ENCODE measurements at regions not wholly inside any gene's neighbourhood (a gene's known extent, or its start where the extent isn't known, plus 50 kb on each side); places are given as distances from the start of the nearest gene placed in this dataset.

GRCh38 chr13:33583398-33583797 lies 234.6 kb upstream of the RFC3 start:
- ChIA-PET CTCF (no interaction called here), POLR2A (no interaction called here)
- intact Hi-C loops (cut with micrococcal nuclease; ENCODE audit: unreplicated experiment) (no loop called here), in situ Hi-C loops (cut with HindIII; ENCODE audit: low pct_unique_long_range_greater_than_20kb, low sequenced_read_pairs) (no loop called here)
- no TSS peak for BruUV-seq (replicated peaks)
- Histone ChIP-seq H3K9me3 (ENCODE audit: control insufficient read depth, insufficient read depth, low read depth, low read length) (no peaks in the 10 kb centered on the region), H3K27ac (ENCODE audit: low read length) (no peak overlapping the region), H3K36me3 (ENCODE audit: control insufficient read depth, insufficient read depth, low read length) (no peaks in the 10 kb centered on the region), H3K4me3 (ENCODE audit: low read depth in 2 of 2, low read length in 2 of 2) (no peak overlapping the region), H3K4me1 (ENCODE audit: control insufficient read depth, insufficient read depth, low read length) (no peaks in the 10 kb centered on the region), H3K27me3 (ENCODE audit: control insufficient read depth, insufficient read depth, low read length) (no peaks in the 10 kb centered on the region)
- ATAC-seq (no peak), DNase-seq (ENCODE audit: low read depth, low spot score) (no peak)
- no peak for TF ChIP-seq TCF7L2 (IDR thresholded peaks at IDR 0.05; ENCODE audit: low read depth, low read length)
- no peak for TF ChIP-seq SIN3A (IDR thresholded peaks at IDR 0.05; ENCODE audit: borderline replicate concordance, insufficient read depth, low read depth, low read length)
- TF ChIP-seq REST (IDR thresholded peaks at IDR 0.05; ENCODE audit: insufficient read depth in 1 of 2, low read depth in 2 of 2, low read length in 1 of 2) = no peak
- no peak for TF ChIP-seq CTCF (IDR thresholded peaks at IDR 0.05)
- TF ChIP-seq POLR2AphosphoS5 (IDR thresholded peaks at IDR 0.05; ENCODE audit: low read depth, low read length) = no peak

- H3K27me3 ChIP-seq (ENCODE audit: control insufficient read depth, insufficient read depth, low read length) = no peaks in the 10 kb centered on the region
- intact Hi-C loops (cut with micrococcal nuclease; ENCODE audit: unreplicated experiment) (no loop called here), in situ Hi-C loops (cut with HindIII; ENCODE audit: low pct_unique_long_range_greater_than_20kb, low sequenced_read_pairs) (no loop called here)
- no peaks in the 10 kb centered on the region for H3K9me3 ChIP-seq (ENCODE audit: control insufficient read depth, insufficient read depth, low read depth, low read length)
- no peak for DNase-seq (ENCODE audit: low read depth, low spot score)
- ChIA-PET CTCF (no interaction called here), POLR2A (no interaction called here)
- TF ChIP-seq CTCF (IDR thresholded peaks at IDR 0.05) (no peak), REST (IDR thresholded peaks at IDR 0.05; ENCODE audit: insufficient read depth in 1 of 2, low read depth in 2 of 2, low read length in 1 of 2) (no peak), POLR2AphosphoS5 (IDR thresholded peaks at IDR 0.05; ENCODE audit: low read depth, low read length) (no peak), TCF7L2 (IDR thresholded peaks at IDR 0.05; ENCODE audit: low read depth, low read length) (no peak), SIN3A (IDR thresholded peaks at IDR 0.05; ENCODE audit: borderline replicate concordance, insufficient read depth, low read depth, low read length) (no peak)
- no TSS peak for BruUV-seq (replicated peaks)
- ATAC-seq = no peak
- no peak overlapping the region for H3K4me3 ChIP-seq (ENCODE audit: low read depth in 2 of 2, low read length in 2 of 2)
- H3K36me3 ChIP-seq (ENCODE audit: control insufficient read depth, insufficient read depth, low read length) = no peaks in the 10 kb centered on the region
- H3K4me1 ChIP-seq (ENCODE audit: control insufficient read depth, insufficient read depth, low read length) = no peaks in the 10 kb centered on the region
- no peak overlapping the region for H3K27ac ChIP-seq (ENCODE audit: low read length)
These were observed 227.0 kb upstream of the RFC3 start for GRCh38 chr13:33590936-33591335.

All from Panc1 (cell line).